ENCODE measurements at regions not wholly inside any gene's neighbourhood (a gene's known extent, or its start where the extent isn't known, plus 50 kb on each side); places are given as distances from the start of the nearest gene placed in this dataset.

DNA sequence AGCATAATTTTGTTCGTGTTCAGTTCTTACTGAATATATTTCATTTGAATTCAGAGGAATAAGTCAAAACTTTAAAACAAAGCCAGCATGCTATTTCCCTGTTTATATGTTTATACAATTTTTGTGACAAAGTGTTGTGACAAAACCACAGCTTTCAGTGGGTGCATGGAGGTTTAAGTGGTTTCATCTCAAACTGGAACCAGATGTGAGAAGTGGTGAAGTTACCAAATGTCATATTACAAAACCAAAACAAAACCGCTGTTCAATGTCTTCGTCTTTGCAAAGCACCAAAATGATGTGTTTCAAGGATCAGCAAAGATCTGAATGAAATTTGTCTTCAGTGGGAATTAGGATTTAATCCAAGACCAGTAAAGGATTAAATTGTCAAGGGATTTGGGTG is 59.3 kb upstream of the OSTN start:
- TF ChIP-seq, protein P1, sequence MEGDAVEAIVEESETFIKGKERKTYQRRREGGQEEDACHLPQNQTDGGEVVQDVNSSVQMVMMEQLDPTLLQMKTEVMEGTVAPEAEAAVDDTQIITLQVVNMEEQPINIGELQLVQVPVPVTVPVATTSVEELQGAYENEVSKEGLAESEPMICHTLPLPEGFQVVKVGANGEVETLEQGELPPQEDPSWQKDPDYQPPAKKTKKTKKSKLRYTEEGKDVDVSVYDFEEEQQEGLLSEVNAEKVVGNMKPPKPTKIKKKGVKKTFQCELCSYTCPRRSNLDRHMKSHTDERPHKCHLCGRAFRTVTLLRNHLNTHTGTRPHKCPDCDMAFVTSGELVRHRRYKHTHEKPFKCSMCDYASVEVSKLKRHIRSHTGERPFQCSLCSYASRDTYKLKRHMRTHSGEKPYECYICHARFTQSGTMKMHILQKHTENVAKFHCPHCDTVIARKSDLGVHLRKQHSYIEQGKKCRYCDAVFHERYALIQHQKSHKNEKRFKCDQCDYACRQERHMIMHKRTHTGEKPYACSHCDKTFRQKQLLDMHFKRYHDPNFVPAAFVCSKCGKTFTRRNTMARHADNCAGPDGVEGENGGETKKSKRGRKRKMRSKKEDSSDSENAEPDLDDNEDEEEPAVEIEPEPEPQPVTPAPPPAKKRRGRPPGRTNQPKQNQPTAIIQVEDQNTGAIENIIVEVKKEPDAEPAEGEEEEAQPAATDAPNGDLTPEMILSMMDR (IDR thresholded peaks at IDR 0.05), result no peak
- no peak for TF ChIP-seq POLR2A (IDR thresholded peaks at IDR 0.05)
